Activated CD4-positive, alpha-beta T cell treated with anti-CD3 and anti-CD28 coated beads for 24 hours (primary cell): ENCODE measurements at regions not wholly inside any gene's neighbourhood (a gene's known extent, or its start where the extent isn't known, plus 50 kb on each side); places are given as distances from the start of the nearest gene placed in this dataset.
A peak's percentile ranks its signal among the peaks of the same experiment; 100 is the strongest.

ENCODE experiments used
- DNase-seq, 2 donors: peaks; one replicate each; pipeline ENCODE4 v3.0.0-alpha.2; 2020; ENCODE audit warnings: low read depth in 2 of 2

GRCh38 chr1:75984781-75985180, 52.6 kb upstream of the ASB17 start:
- DNase-seq, result no peak

GRCh38 chr1:75985827-75986226, 53.6 kb upstream of the ASB17 start:
- DNase-seq, result no peak

GRCh38 chr1:75986478-75986877, 54.3 kb upstream of the ASB17 start:
- DNase-seq, result no peak

- DNase-seq, result no peak
Observed at GRCh38 chr1:75989121-75989520, 56.9 kb upstream of the ASB17 start.

GRCh38 chr1:75990686-75991085, 58.5 kb upstream of the ASB17 start:
- DNase-seq, result no peak

GRCh38 chr1:75991497-75992114, 59.4 kb upstream of the ASB17 start:
- peak; percentile 54 to 68 for DNase-seq

GRCh38 chr1:75992312-75992711, 60.1 kb upstream of the ASB17 start:
- no peak for DNase-seq

- DNase-seq, result no peak
Observed at GRCh38 chr1:75993661-75994060, 61.5 kb upstream of the ASB17 start.

- no peak for DNase-seq
Observed at GRCh38 chr1:75996196-75996595, 64.0 kb upstream of the ASB17 start.

- no peak for DNase-seq
Observed at GRCh38 chr1:75999034-75999433, 66.8 kb upstream of the ASB17 start.

GRCh38 chr1:76003946-76004345, 70.6 kb upstream of the ST6GALNAC3 start:
- DNase-seq, result no peak

- DNase-seq, result no peak
Observed at GRCh38 chr1:76005765-76006164, 68.8 kb upstream of the ST6GALNAC3 start.

GRCh38 chr1:76006234-76006633, 68.3 kb upstream of the ST6GALNAC3 start:
- DNase-seq, result no peak

- no peak for DNase-seq
Observed at GRCh38 chr1:76010802-76011201, 63.7 kb upstream of the ST6GALNAC3 start.

GRCh38 chr1:76012341-76013205, 62.0 kb upstream of the ST6GALNAC3 start:
- DNase-seq, result no peak

- DNase-seq, result no peak
Observed at GRCh38 chr1:76013206-76013581, 61.4 kb upstream of the ST6GALNAC3 start.

- DNase-seq, result no peak
Observed at GRCh38 chr1:76015478-76016103, 59.0 kb upstream of the ST6GALNAC3 start.

- DNase-seq, result no peak
Observed at GRCh38 chr1:76018045-76018444, 56.5 kb upstream of the ST6GALNAC3 start.

- no peak for DNase-seq
Observed at GRCh38 chr1:76021846-76022245, 52.7 kb upstream of the ST6GALNAC3 start.

GRCh38 chr1:76023669-76024435, 50.7 kb upstream of the ST6GALNAC3 start:
- DNase-seq, result no peak
